NCI-H1436 (cell line): ENCODE measurements at regions not wholly inside any gene's neighbourhood (a gene's known extent, or its start where the extent isn't known, plus 50 kb on each side); places are given as distances from the start of the nearest gene placed in this dataset.

Experiments
- DNase-seq: peaks from one replicate; lab custom pipeline; 2025; lab: John Stamatoyannopoulos, UW

- no peak for DNase-seq
Observed at GRCh38 chr1:221104596-221104995, 225.4 kb downstream of the HLX start.

- no peak for DNase-seq
Observed at GRCh38 chr1:221105578-221105977, 226.3 kb downstream of the HLX start.

GRCh38 chr1:221106616-221107015, 227.4 kb downstream of the HLX start:
- no peak for DNase-seq

GRCh38 chr1:221109930-221110329, 230.7 kb downstream of the HLX start:
- DNase-seq = no peak

- no peak for DNase-seq
Observed at GRCh38 chr1:221117133-221117532, 237.9 kb downstream of the HLX start.

GRCh38 chr1:221117548-221117951, 238.3 kb downstream of the HLX start:
- DNase-seq = no peak

- no peak for DNase-seq
Observed at GRCh38 chr1:221118176-221118937, 239.1 kb downstream of the HLX start.

- DNase-seq = no peak
Observed at GRCh38 chr1:221118938-221119320, 239.7 kb downstream of the HLX start.

- DNase-seq = no peak
Observed at GRCh38 chr1:221122501-221122900, 243.3 kb downstream of the HLX start.

GRCh38 chr1:221125976-221126375, 246.7 kb downstream of the HLX start:
- no peak for DNase-seq

GRCh38 chr1:221137666-221138065, 258.4 kb downstream of the HLX start:
- DNase-seq = no peak

GRCh38 chr1:221138516-221138915, 259.3 kb downstream of the HLX start:
- DNase-seq = no peak

- DNase-seq = no peak
Observed at GRCh38 chr1:221139991-221140390, 260.7 kb downstream of the HLX start.

- DNase-seq = no peak
Observed at GRCh38 chr1:221141096-221141495, 261.9 kb downstream of the HLX start.

GRCh38 chr1:221141606-221142285, 262.5 kb downstream of the HLX start:
- no peak for DNase-seq

GRCh38 chr1:221148660-221149059, 269.4 kb downstream of the HLX start:
- no peak for DNase-seq

GRCh38 chr1:221149111-221149510, 269.9 kb downstream of the HLX start:
- DNase-seq = no peak

- DNase-seq = no peak
Observed at GRCh38 chr1:221149555-221150075, 270.4 kb downstream of the HLX start.

GRCh38 chr1:221150996-221151395, 271.8 kb downstream of the HLX start:
- DNase-seq = no peak

- no peak for DNase-seq
Observed at GRCh38 chr1:221154932-221155331, 275.7 kb downstream of the HLX start.

GRCh38 chr1:221157026-221157761, 278.0 kb downstream of the HLX start:
- DNase-seq = peak; percentile 63

GRCh38 chr1:221159608-221160007, 280.4 kb downstream of the HLX start:
- peak; percentile 8 for DNase-seq

GRCh38 chr1:221161571-221162041, 282.4 kb downstream of the HLX start:
- no peak for DNase-seq
